HEK293 (cell line): ENCODE measurements at regions not wholly inside any gene's neighbourhood (a gene's known extent, or its start where the extent isn't known, plus 50 kb on each side); places are given as distances from the start of the nearest gene placed in this dataset.

Source experiments
- CTCF ChIP-seq: fragments of 450-650 bp; formaldehyde crosslinking; IDR thresholded peaks from 2 replicates; pipeline ENCODE4 v1.5.1; 2016; ENCODE audit warnings: missing biosample characterization, missing genetic modification characterization
- ELK4 ChIP-seq: IDR thresholded peaks from 2 replicates; pipeline ENCODE4 v1.6.1; 2011; ENCODE audit warnings: mild to moderate bottlenecking, low read depth, low read length, borderline replicate concordance
- KLF17 ChIP-seq: fragments of 450-650 bp; formaldehyde crosslinking; IDR thresholded peaks from 2 replicates; pipeline ENCODE4 v1.5.1; 2016; ENCODE audit warnings: missing biosample characterization, missing genetic modification characterization
- OSR2 ChIP-seq: fragments of 450-650 bp; formaldehyde crosslinking; IDR thresholded peaks from 2 replicates; pipeline ENCODE4 v1.5.1; 2016; ENCODE audit warnings: missing biosample characterization, missing genetic modification characterization
- TCF7L2 ChIP-seq: IDR thresholded peaks from 2 replicates; pipeline ENCODE4 v1.6.1; 2011; ENCODE audit warnings: low read depth, mild to moderate bottlenecking, inconsistent platforms, low read length, moderate library complexity, borderline replicate concordance
- YY1 ChIP-seq: fragments of 450-650 bp; formaldehyde crosslinking; IDR thresholded peaks from 2 replicates; pipeline ENCODE4 v1.5.1; 2018; ENCODE audit warnings: missing biosample characterization, missing genetic modification characterization
- ZFP37 ChIP-seq: fragments of 450-650 bp; formaldehyde crosslinking; IDR thresholded peaks from 2 replicates; pipeline ENCODE4 v1.5.1; 2016; ENCODE audit warnings: missing biosample characterization, missing genetic modification characterization
- ZNF121 ChIP-seq: fragments of 450-650 bp; formaldehyde crosslinking; IDR thresholded peaks from 2 replicates; pipeline ENCODE4 v1.5.1; 2016; ENCODE audit warnings: missing biosample characterization, missing genetic modification characterization
- ZNF398 ChIP-seq: fragments of 450-650 bp; formaldehyde crosslinking; IDR thresholded peaks from 2 replicates; pipeline ENCODE4 v1.5.1; 2017; ENCODE audit warnings: missing biosample characterization, missing genetic modification characterization
- ZNF501 ChIP-seq: fragments of 450-650 bp; formaldehyde crosslinking; IDR thresholded peaks from 2 replicates; pipeline ENCODE4 v1.5.1; 2016; ENCODE audit warnings: missing biosample characterization, missing genetic modification characterization
- ZNF610 ChIP-seq: fragments of 450-650 bp; formaldehyde crosslinking; IDR thresholded peaks from 2 replicates; pipeline ENCODE4 v1.5.1; 2016; ENCODE audit warnings: missing biosample characterization, missing genetic modification characterization, borderline replicate concordance
- ZNF639 ChIP-seq: fragments of 450-650 bp; formaldehyde crosslinking; IDR thresholded peaks from 2 replicates; pipeline ENCODE4 v1.5.1; 2016; ENCODE audit warnings: missing biosample characterization, missing genetic modification characterization

GRCh38 chr15:46622851-46623250, 988.0 kb downstream of the SQOR start:
- TF ChIP-seq YY1 (tag by site-specific recombination) (no peak), ZNF398 (no peak), ZFP37 (tag by site-specific recombination) (no peak), ZNF639 (no peak), CTCF (tag by site-specific recombination) (no peak), ZNF610 (tag by site-specific recombination) (no peak), ELK4 (no peak), TCF7L2 (no peak), ZNF121 (tag by site-specific recombination) (no peak), ZNF501 (tag by site-specific recombination) (no peak), KLF17 (no peak), OSR2 (tag by site-specific recombination) (no peak)
